ENCODE measurements at regions not wholly inside any gene's neighbourhood (a gene's known extent, or its start where the extent isn't known, plus 50 kb on each side); places are given as distances from the start of the nearest gene placed in this dataset.

- H3K36me3 Mint-ChIP-seq (ENCODE audit: low read depth), result no peaks in the 10 kb centered on the region
- H3K4me3 Mint-ChIP-seq, result no peak overlapping the region
- intact Hi-C loops (cut with micrococcal nuclease), result no loop called here
- H3K27me3 Mint-ChIP-seq, result no peaks in the 10 kb centered on the region
- H3K4me1 Mint-ChIP-seq (ENCODE audit: low read depth), result no peaks in the 10 kb centered on the region
- H3K9me3 Mint-ChIP-seq, result peaks cover 33% of the 10 kb centered on the region
- no peak overlapping the region for H3K27ac Mint-ChIP-seq
Observed at GRCh38 chr5:165786073-165786472, 2280.7 kb downstream of the MAT2B start.

GRCh38 chr5:165795073-165795472 is 2289.7 kb downstream of the MAT2B start:
- Mint-ChIP-seq H3K27me3 (no peaks in the 10 kb centered on the region), H3K36me3 (ENCODE audit: low read depth) (no peaks in the 10 kb centered on the region), H3K9me3 (peaks cover 38% of the 10 kb centered on the region), H3K4me1 (ENCODE audit: low read depth) (no peaks in the 10 kb centered on the region), H3K4me3 (no peak overlapping the region), H3K27ac (no peak overlapping the region)
- intact Hi-C loops (cut with micrococcal nuclease), result no loop called here

DNA sequence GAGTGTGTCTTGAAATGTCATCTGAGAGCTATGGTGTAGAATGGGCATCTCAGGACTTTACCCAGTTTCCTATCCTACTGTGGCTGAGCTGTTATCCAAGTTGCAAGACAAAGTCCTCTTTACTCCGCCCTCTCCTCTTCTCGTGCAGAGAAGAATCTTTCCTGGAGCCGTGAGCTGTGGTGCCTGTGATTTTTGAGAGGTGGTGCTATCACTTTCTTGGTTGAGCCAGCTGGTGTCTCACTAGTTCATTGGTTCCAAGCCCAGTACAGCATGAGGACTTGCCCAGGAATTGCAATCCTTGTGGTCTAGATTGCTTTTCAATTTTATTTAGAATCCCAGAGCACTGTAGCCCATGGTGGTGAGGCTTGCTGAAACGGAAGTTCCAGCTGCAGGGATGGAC is 2300.3 kb downstream of the MAT2B start:
- Mint-ChIP-seq H3K4me1 (ENCODE audit: low read depth) (no peaks in the 10 kb centered on the region), H3K36me3 (ENCODE audit: low read depth) (no peaks in the 10 kb centered on the region), H3K27me3 (no peaks in the 10 kb centered on the region), H3K4me3 (no peak overlapping the region), H3K9me3 (no peaks in the 10 kb centered on the region), H3K27ac (no peak overlapping the region)
- intact Hi-C loops (cut with micrococcal nuclease), result no loop called here

- H3K9me3 Mint-ChIP-seq, result no peaks in the 10 kb centered on the region
- H3K4me3 Mint-ChIP-seq, result no peak overlapping the region
- H3K4me1 Mint-ChIP-seq (ENCODE audit: low read depth), result no peaks in the 10 kb centered on the region
- no peaks in the 10 kb centered on the region for H3K27me3 Mint-ChIP-seq
- intact Hi-C loops (cut with micrococcal nuclease), result no loop called here
- H3K27ac Mint-ChIP-seq, result no peak overlapping the region
- no peaks in the 10 kb centered on the region for H3K36me3 Mint-ChIP-seq (ENCODE audit: low read depth)
Observed at GRCh38 chr5:165808335-165808734, 2302.9 kb downstream of the MAT2B start.

DNA sequence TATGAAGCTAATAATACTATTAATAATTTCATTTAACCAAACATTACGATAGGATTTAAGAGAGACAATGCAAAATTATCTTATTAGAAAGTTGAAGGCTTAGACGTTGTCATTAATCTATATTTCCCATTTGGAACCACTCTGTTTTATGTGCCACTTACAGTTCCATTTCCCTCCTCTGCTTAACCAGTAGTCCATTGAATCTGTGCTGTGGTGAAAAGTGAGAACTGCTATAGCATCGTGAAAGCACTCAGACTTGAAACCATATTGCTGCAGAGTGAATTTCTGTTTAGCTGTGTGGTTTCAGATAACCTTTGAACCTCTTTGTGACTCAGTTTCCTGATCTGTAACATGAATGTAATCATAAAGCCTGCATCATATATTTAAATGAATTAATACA is 2304.5 kb downstream of the MAT2B start:
- H3K27me3 Mint-ChIP-seq, result no peaks in the 10 kb centered on the region
- H3K4me3 Mint-ChIP-seq, result no peak overlapping the region
- no peaks in the 10 kb centered on the region for H3K36me3 Mint-ChIP-seq (ENCODE audit: low read depth)
- intact Hi-C loops (cut with micrococcal nuclease), result no loop called here
- no peak overlapping the region for H3K27ac Mint-ChIP-seq
- H3K9me3 Mint-ChIP-seq, result no peaks in the 10 kb centered on the region
- H3K4me1 Mint-ChIP-seq (ENCODE audit: low read depth), result no peaks in the 10 kb centered on the region

DNA sequence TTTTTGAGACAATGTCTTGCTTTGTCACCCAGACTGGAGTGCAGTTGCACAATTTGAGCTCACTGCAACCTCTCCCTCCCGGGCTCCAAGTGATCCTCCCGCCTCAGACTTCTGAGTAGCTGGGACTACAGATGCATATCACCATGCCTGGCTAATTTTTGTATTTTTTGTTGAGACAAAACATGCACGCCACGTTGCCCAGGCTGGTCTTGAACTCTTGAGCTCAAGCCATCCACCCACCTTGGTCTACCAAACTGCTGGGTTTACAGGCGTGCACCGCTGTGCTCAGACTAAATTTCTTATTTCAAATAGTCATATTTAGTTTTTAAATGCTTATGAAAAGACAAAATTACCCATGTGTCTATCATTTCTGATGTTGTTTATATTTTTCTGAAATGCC is 2324.1 kb downstream of the MAT2B start:
- no peak overlapping the region for H3K4me3 Mint-ChIP-seq
- H3K36me3 Mint-ChIP-seq (ENCODE audit: low read depth), result no peaks in the 10 kb centered on the region
- peaks cover 21% of the 10 kb centered on the region for H3K9me3 Mint-ChIP-seq
- no peak overlapping the region for H3K27ac Mint-ChIP-seq
- no peaks in the 10 kb centered on the region for H3K4me1 Mint-ChIP-seq (ENCODE audit: low read depth)
- no peaks in the 10 kb centered on the region for H3K27me3 Mint-ChIP-seq
- intact Hi-C loops (cut with micrococcal nuclease), result no loop called here

DNA sequence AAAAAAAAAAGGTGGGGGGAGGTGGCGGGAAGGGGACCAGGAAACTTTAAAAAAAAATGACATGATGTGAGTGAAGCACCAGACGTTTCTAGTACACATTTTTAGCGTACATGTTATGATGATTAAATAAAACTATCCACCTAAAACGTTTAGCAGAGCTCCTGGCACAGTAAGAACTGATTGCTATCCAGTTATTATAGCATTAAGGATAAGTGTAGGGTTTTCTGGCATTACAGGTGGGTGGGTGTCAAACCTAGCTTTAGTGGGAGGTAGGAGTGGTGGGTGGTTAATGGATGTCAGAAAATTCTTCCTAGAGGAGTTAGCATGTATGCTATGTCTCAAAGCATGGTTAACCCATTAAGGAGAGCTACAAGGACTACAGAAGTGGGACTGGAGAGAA is 2329.5 kb downstream of the MAT2B start:
- Mint-ChIP-seq H3K36me3 (ENCODE audit: low read depth) (no peaks in the 10 kb centered on the region), H3K9me3 (peaks cover 47% of the 10 kb centered on the region), H3K27ac (no peak overlapping the region), H3K4me1 (ENCODE audit: low read depth) (no peaks in the 10 kb centered on the region), H3K4me3 (no peak overlapping the region), H3K27me3 (no peaks in the 10 kb centered on the region)
- intact Hi-C loops (cut with micrococcal nuclease), result no loop called here

GRCh38 chr5:165836046-165836445 is 2330.6 kb downstream of the MAT2B start:
- no peaks in the 10 kb centered on the region for H3K36me3 Mint-ChIP-seq (ENCODE audit: low read depth)
- peaks cover 38% of the 10 kb centered on the region for H3K9me3 Mint-ChIP-seq
- H3K27ac Mint-ChIP-seq, result no peak overlapping the region

DNA sequence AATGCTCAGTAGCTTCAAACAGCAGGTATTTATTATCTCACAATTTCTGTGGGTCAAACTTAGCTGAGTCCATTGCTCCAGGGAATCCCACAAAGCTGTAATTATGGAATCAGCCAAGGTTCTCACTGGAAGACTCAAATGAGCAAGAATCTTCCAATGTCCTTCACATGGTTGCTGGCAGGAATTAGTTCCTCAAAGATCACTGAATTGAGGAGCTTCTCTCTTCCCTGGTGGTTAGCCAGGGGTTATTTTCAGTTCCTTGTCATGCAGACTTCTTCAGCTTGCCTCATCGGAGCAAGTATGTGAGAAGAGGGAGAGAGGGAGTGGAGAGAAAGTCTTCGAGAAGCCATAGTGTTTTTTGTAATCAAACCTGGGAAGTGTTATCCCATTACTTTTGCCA is 2331.9 kb downstream of the MAT2B start:
- Mint-ChIP-seq H3K27me3 (no peaks in the 10 kb centered on the region), H3K36me3 (ENCODE audit: low read depth) (no peaks in the 10 kb centered on the region), H3K4me1 (ENCODE audit: low read depth) (no peaks in the 10 kb centered on the region), H3K9me3 (peaks cover 26% of the 10 kb centered on the region), H3K27ac (no peak overlapping the region), H3K4me3 (no peak overlapping the region)
- intact Hi-C loops (cut with micrococcal nuclease), result no loop called here

More at GRCh38 chr5:165836046-165836445, 2330.6 kb downstream of the MAT2B start:
- no peaks in the 10 kb centered on the region for H3K27me3 Mint-ChIP-seq
- H3K4me1 Mint-ChIP-seq (ENCODE audit: low read depth), result no peaks in the 10 kb centered on the region
- no peak overlapping the region for H3K4me3 Mint-ChIP-seq
- intact Hi-C loops (cut with micrococcal nuclease), result no loop called here

DNA sequence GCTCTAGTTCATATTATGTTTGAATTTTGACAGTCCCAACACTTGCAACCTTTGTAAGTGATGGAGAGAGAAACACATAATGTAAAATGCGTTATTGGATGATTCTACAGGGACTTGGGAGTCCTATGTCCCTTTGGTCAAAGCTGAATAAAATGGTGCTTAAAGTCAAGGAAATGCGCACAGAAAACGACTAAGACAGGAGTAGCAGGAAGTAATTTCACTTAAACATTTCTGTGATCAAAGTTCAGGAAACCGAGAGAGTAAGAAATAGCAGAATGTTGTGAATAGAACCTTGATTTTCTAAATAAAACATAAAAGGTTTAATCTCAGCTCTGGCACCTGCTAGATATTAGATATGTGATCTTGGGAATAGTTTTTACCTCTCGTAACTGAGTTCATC is 2339.2 kb downstream of the MAT2B start:
- intact Hi-C loops (cut with micrococcal nuclease), result no loop called here
- no peaks in the 10 kb centered on the region for H3K4me1 Mint-ChIP-seq (ENCODE audit: low read depth)
- H3K36me3 Mint-ChIP-seq (ENCODE audit: low read depth), result no peaks in the 10 kb centered on the region
- no peaks in the 10 kb centered on the region for H3K27me3 Mint-ChIP-seq
- H3K27ac Mint-ChIP-seq, result no peak overlapping the region
- H3K9me3 Mint-ChIP-seq, result peaks cover 8% of the 10 kb centered on the region
- H3K4me3 Mint-ChIP-seq, result no peak overlapping the region

GRCh38 chr5:165858118-165858517 is 2352.7 kb downstream of the MAT2B start:
- intact Hi-C loops (cut with micrococcal nuclease), result no loop called here
- no peak overlapping the region for H3K4me3 Mint-ChIP-seq
- H3K27ac Mint-ChIP-seq, result no peak overlapping the region

DNA sequence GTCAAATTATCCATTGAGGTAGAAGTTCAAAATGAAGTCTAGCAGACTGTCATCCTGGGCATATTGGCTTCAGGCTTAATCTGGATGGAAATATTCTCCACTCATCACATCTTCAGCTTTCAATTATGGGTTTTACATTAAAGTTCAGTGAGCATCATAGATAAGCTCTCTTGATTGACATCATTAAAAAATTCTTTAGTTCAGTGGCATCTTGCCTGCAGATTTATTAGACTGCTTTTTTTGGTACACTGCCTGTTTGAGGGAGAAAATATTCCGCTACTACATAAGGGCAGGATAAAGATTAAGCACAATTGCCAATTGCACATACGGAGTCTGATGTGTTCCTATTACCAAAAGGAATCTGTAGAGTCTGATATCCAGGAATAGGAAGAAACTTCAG is 2353.8 kb downstream of the MAT2B start:
- no peak overlapping the region for H3K4me3 Mint-ChIP-seq
- H3K27ac Mint-ChIP-seq, result no peak overlapping the region
- H3K4me1 Mint-ChIP-seq (ENCODE audit: low read depth), result no peaks in the 10 kb centered on the region
- no peaks in the 10 kb centered on the region for H3K36me3 Mint-ChIP-seq (ENCODE audit: low read depth)
- H3K9me3 Mint-ChIP-seq, result peaks cover 36% of the 10 kb centered on the region
- no peaks in the 10 kb centered on the region for H3K27me3 Mint-ChIP-seq
- intact Hi-C loops (cut with micrococcal nuclease), result no loop called here

More at GRCh38 chr5:165858118-165858517, 2352.7 kb downstream of the MAT2B start:
- Mint-ChIP-seq H3K4me1 (ENCODE audit: low read depth) (no peaks in the 10 kb centered on the region), H3K9me3 (peaks cover 41% of the 10 kb centered on the region), H3K36me3 (ENCODE audit: low read depth) (no peaks in the 10 kb centered on the region), H3K27me3 (no peaks in the 10 kb centered on the region)

DNA sequence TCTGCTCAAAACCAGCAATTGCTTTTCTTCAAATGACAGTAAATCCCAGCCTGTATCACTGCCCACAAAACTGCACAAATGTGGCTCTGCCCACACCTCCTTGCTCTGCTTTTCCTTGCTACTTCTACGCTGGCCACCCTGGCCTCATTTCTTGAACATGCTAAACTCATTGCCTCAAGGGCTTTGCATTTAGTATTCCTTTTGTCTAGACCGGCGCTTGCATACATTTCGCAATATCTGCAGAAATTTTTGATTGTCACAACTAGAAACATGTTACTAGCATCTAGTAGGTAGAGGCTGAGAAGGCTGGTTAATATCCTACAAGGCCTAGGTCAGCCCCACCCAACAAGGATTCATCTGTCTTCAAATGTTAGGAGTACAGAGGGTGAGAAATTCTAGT is 2357.8 kb downstream of the MAT2B start:
- Mint-ChIP-seq H3K4me1 (ENCODE audit: low read depth) (no peaks in the 10 kb centered on the region), H3K27ac (no peak overlapping the region), H3K36me3 (ENCODE audit: low read depth) (no peaks in the 10 kb centered on the region), H3K4me3 (no peak overlapping the region), H3K27me3 (no peaks in the 10 kb centered on the region), H3K9me3 (peaks cover 9% of the 10 kb centered on the region)
- intact Hi-C loops (cut with micrococcal nuclease), result no loop called here

GRCh38 chr5:165871291-165871690 is 2365.9 kb downstream of the MAT2B start:
- intact Hi-C loops (cut with micrococcal nuclease), result no loop called here
- Mint-ChIP-seq H3K27me3 (no peaks in the 10 kb centered on the region), H3K4me3 (no peak overlapping the region), H3K36me3 (ENCODE audit: low read depth) (no peaks in the 10 kb centered on the region), H3K27ac (no peak overlapping the region), H3K4me1 (ENCODE audit: low read depth) (no peaks in the 10 kb centered on the region), H3K9me3 (peaks cover 21% of the 10 kb centered on the region)

DNA sequence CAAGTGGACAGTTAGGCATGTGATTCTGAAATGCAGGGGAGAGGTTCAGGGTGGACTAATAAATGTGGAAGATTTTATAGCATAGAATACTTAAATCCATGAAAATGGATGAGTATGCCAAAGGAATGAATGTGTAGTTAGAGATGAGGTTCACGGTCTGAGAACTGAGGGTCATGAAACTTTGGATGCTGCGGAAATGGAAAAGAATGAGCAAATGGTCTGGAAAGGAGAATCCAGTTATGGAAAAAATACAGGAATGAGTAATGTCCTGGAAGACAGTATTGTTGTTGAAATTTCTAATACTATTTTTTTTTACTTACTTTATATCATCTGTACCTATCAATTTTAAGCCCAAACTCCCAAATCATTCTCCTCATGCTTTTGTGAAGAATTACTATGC is 2369.4 kb downstream of the MAT2B start:
- Mint-ChIP-seq H3K27me3 (no peaks in the 10 kb centered on the region), H3K4me3 (no peak overlapping the region), H3K4me1 (ENCODE audit: low read depth) (no peaks in the 10 kb centered on the region), H3K27ac (no peak overlapping the region), H3K9me3 (peaks cover 32% of the 10 kb centered on the region), H3K36me3 (ENCODE audit: low read depth) (no peaks in the 10 kb centered on the region)
- intact Hi-C loops (cut with micrococcal nuclease), result no loop called here

Measured in dendritic cell treated with granulocyte-macrophage colony-stimulating factor and Interleukin-4, amounts not matched to agents 40 ng/mL and 50 ng/mL, for 4 days (primary cell).